CD4-positive, alpha-beta T cell treated with Interleukin-21 for 1 hour (primary cell): ENCODE measurements at regions not wholly inside any gene's neighbourhood (a gene's known extent, or its start where the extent isn't known, plus 50 kb on each side); places are given as distances from the start of the nearest gene placed in this dataset.

Source experiments
- DNase-seq: peaks from one replicate; pipeline ENCODE4 v3.0.0-alpha.2; 2020

- DNase-seq, result no peak
Measured at GRCh38 chr1:60411591-60411990, 338.0 kb upstream of the C1orf87 start.

GRCh38 chr1:60402816-60403215 is 329.2 kb upstream of the C1orf87 start:
- no peak for DNase-seq

- DNase-seq, result no peak
Measured at GRCh38 chr1:60402216-60402615, 328.6 kb upstream of the C1orf87 start.

GRCh38 chr1:60394436-60394835 is 320.9 kb upstream of the C1orf87 start:
- DNase-seq, result no peak

- DNase-seq, result no peak
Measured at GRCh38 chr1:60390593-60391282, 317.2 kb upstream of the C1orf87 start.

- no peak for DNase-seq
Measured at GRCh38 chr1:60388092-60388987, 314.8 kb upstream of the C1orf87 start.

- no peak for DNase-seq
Measured at GRCh38 chr1:60387175-60387574, 313.6 kb upstream of the C1orf87 start.

GRCh38 chr1:60386249-60386648 is 312.7 kb upstream of the C1orf87 start:
- no peak for DNase-seq

GRCh38 chr1:60376196-60376595 is 302.6 kb upstream of the C1orf87 start:
- no peak for DNase-seq

GRCh38 chr1:60374537-60374936 is 301.0 kb upstream of the C1orf87 start:
- DNase-seq, result no peak

GRCh38 chr1:60367532-60367931 is 294.0 kb upstream of the C1orf87 start:
- DNase-seq, result no peak

GRCh38 chr1:60359431-60359830 is 285.9 kb upstream of the C1orf87 start:
- DNase-seq, result no peak

- no peak for DNase-seq
Measured at GRCh38 chr1:60350531-60350930, 277.0 kb upstream of the C1orf87 start.

GRCh38 chr1:60348884-60349283 is 275.3 kb upstream of the C1orf87 start:
- DNase-seq, result no peak

- no peak for DNase-seq
Measured at GRCh38 chr1:60345621-60346020, 272.1 kb upstream of the C1orf87 start.

GRCh38 chr1:60345049-60345448 is 271.5 kb upstream of the C1orf87 start:
- no peak for DNase-seq

- no peak for DNase-seq
Measured at GRCh38 chr1:60343736-60344135, 270.2 kb upstream of the C1orf87 start.

- DNase-seq, result no peak
Measured at GRCh38 chr1:60342569-60342968, 269.0 kb upstream of the C1orf87 start.

GRCh38 chr1:60341274-60341673 is 267.7 kb upstream of the C1orf87 start:
- DNase-seq, result no peak

GRCh38 chr1:60331647-60332046 is 258.1 kb upstream of the C1orf87 start:
- DNase-seq, result no peak

GRCh38 chr1:60329651-60330050 is 256.1 kb upstream of the C1orf87 start:
- no peak for DNase-seq

- DNase-seq, result no peak
Measured at GRCh38 chr1:60311838-60312237, 238.3 kb upstream of the C1orf87 start.

GRCh38 chr1:60299581-60299980 is 226.0 kb upstream of the C1orf87 start:
- DNase-seq, result no peak

- no peak for DNase-seq
Measured at GRCh38 chr1:60298290-60298689, 224.7 kb upstream of the C1orf87 start.
